Breast epithelium (tissue), 3 donors: ENCODE measurements at regions not wholly inside any gene's neighbourhood (a gene's known extent, or its start where the extent isn't known, plus 50 kb on each side); places are given as distances from the start of the nearest gene placed in this dataset.

Source experiments
- POLR2A ChIP-seq: fragments of 450-650 bp; IDR thresholded peaks from one replicate; pipeline ENCODE4 v1.6.1; 2016; ENCODE audit warnings: antibody characterized with exemption, mild to moderate bottlenecking, moderate library complexity
- POLR2AphosphoS5 ChIP-seq, 3 donors: sonication (generic); formaldehyde crosslinking; IDR thresholded peaks; one replicate each; pipeline ENCODE4 v1.6.1; 2017; ENCODE audit warnings: antibody characterized with exemption in 3 of 3
- TF ChIP-seq, protein P1 (sequence below), 3 donors: fragments of 450-650 bp; IDR thresholded peaks; one replicate each; pipeline ENCODE4 v1.5.1; 2016 to 2017; ENCODE audit warnings: antibody characterized with exemption in 3 of 3, mild to moderate bottlenecking in 3 of 3, moderate library complexity in 3 of 3

DNA sequence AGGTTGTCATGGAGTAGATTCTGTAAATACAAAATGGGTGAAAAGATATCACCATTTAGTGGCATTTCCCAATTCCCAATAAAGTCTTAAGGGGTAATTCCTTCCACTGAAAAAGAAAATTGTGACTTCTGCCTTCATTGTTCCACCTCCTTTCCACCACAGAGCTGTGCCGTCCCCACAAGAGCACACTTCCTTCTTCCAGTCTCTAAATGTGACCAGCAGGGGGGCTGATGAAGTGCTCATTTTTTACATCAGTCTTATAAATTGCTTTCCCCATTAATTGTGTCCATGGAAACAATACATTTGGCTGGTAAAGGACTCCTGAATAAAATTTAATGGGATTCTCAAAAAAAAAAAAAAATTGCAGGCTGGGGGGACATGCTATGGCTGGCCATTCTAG, 260.8 kb upstream of the PSMD7 start:
- TF ChIP-seq, protein P1, sequence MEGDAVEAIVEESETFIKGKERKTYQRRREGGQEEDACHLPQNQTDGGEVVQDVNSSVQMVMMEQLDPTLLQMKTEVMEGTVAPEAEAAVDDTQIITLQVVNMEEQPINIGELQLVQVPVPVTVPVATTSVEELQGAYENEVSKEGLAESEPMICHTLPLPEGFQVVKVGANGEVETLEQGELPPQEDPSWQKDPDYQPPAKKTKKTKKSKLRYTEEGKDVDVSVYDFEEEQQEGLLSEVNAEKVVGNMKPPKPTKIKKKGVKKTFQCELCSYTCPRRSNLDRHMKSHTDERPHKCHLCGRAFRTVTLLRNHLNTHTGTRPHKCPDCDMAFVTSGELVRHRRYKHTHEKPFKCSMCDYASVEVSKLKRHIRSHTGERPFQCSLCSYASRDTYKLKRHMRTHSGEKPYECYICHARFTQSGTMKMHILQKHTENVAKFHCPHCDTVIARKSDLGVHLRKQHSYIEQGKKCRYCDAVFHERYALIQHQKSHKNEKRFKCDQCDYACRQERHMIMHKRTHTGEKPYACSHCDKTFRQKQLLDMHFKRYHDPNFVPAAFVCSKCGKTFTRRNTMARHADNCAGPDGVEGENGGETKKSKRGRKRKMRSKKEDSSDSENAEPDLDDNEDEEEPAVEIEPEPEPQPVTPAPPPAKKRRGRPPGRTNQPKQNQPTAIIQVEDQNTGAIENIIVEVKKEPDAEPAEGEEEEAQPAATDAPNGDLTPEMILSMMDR (IDR thresholded peaks at IDR 0.05), result no peak
- no peak for TF ChIP-seq POLR2A
- no peak for TF ChIP-seq POLR2AphosphoS5 (IDR thresholded peaks at IDR 0.05)
